Hepatocyte (in vitro differentiated cells): ENCODE measurements at regions not wholly inside any gene's neighbourhood (a gene's known extent, or its start where the extent isn't known, plus 50 kb on each side); places are given as distances from the start of the nearest gene placed in this dataset.

ENCODE experiments used
- DNase-seq: peaks from one replicate; pipeline ENCODE4 v3.0.0-alpha.2; 2016; ENCODE audit warnings: low spot score
- H2AFZ ChIP-seq: fragments of 200-600 bp; sonication (generic); 2 replicates; pipeline ENCODE4 v1.6.0; 2016; ENCODE audit warnings: antibody characterized with exemption, mild to moderate bottlenecking
- H3K27ac ChIP-seq: fragments of 200-600 bp; sonication (generic); 2 replicates; pipeline ENCODE4 v1.5.1; 2016; ENCODE audit warnings: mild to moderate bottlenecking
- H3K27me3 ChIP-seq: fragments of 200-600 bp; sonication (generic); 2 replicates; pipeline ENCODE4 v1.6.1; 2016
- H3K36me3 ChIP-seq: fragments of 200-600 bp; sonication (generic); replicated peaks from 2 replicates; pipeline ENCODE4 v1.5.1; 2016; ENCODE audit warnings: low read depth; ENCODE audit not compliant: insufficient read depth
- H3K4me1 ChIP-seq: fragments of 200-600 bp; sonication (generic); 2 replicates; pipeline ENCODE4 v1.5.1; 2016; ENCODE audit warnings: mild to moderate bottlenecking, moderate library complexity; ENCODE audit not compliant: insufficient read depth
- H3K4me2 ChIP-seq: fragments of 200-600 bp; sonication (generic); 2 replicates; pipeline ENCODE4 v1.6.0; 2016
- H3K4me3 ChIP-seq: fragments of 200-600 bp; sonication (generic); 2 replicates; pipeline ENCODE4 v1.5.1; 2016; ENCODE audit warnings: mild to moderate bottlenecking
- H3K79me2 ChIP-seq: fragments of 200-600 bp; sonication (generic); 2 replicates; pipeline ENCODE4 v1.6.0; 2017; ENCODE audit warnings: mild to moderate bottlenecking
- H3K9me2 ChIP-seq: fragments of 200-600 bp; sonication (generic); replicated peaks from 2 replicates; pipeline ENCODE4 v1.6.0; 2017; ENCODE audit warnings: mild to moderate bottlenecking; ENCODE audit not compliant: insufficient read depth
- H3K9me3 ChIP-seq: fragments of 200-600 bp; sonication (generic); 2 replicates; pipeline ENCODE4 v1.5.1; 2016; ENCODE audit warnings: low read depth, mild to moderate bottlenecking
- H4K20me1 ChIP-seq: fragments of 200-600 bp; sonication (generic); 2 replicates; pipeline ENCODE4 v1.6.0; 2016; ENCODE audit warnings: mild to moderate bottlenecking; ENCODE audit not compliant: insufficient read depth, poor library complexity, severe bottlenecking
- CTCF ChIP-seq: fragments of 200-600 bp; sonication (generic); IDR thresholded peaks from 2 replicates; pipeline ENCODE4 v1.5.1; 2016; ENCODE audit warnings: antibody characterized with exemption, mild to moderate bottlenecking; ENCODE audit not compliant: poor library complexity
- EZH2 ChIP-seq: fragments of 200-600 bp; sonication (generic); IDR thresholded peaks from 2 replicates; pipeline ENCODE4 v1.6.1; 2016; ENCODE audit warnings: antibody characterized with exemption, mild to moderate bottlenecking, borderline replicate concordance
- EZH2phosphoT487 ChIP-seq: fragments of 200-600 bp; sonication (generic); IDR thresholded peaks from one replicate; pipeline ENCODE4 v1.6.1; 2018; ENCODE audit warnings: antibody characterized with exemption, mild to moderate bottlenecking, low read depth, moderate library complexity; ENCODE audit not compliant: unreplicated experiment, severe bottlenecking
- WGBS: methylation state at CpG from one replicate; pipeline ENCODE4 v1.1.6; 2016; ENCODE audit warnings: low lambda C conversion rate; ENCODE audit errors: missing lambda C conversion rate; 5-methylcytosine and 5-hydroxymethylcytosine counted together

GRCh38 chr22:22976033-22976922 is 88.7 kb downstream of the IGLL5 start:
- DNase-seq: no peak

GRCh38 chr22:22977479-22978200 is 90.0 kb downstream of the IGLL5 start:
- no peaks in the 10 kb centered on the region for H3K4me1 ChIP-seq
- H3K9me2 ChIP-seq: no peaks in the 10 kb centered on the region
- no peak overlapping the region for H3K27ac ChIP-seq
- no peak overlapping the region for H2AFZ ChIP-seq
- H4K20me1 ChIP-seq: no peaks in the 10 kb centered on the region
- H3K36me3 ChIP-seq: no peaks in the 10 kb centered on the region
- no peak for TF ChIP-seq CTCF
- no peak for TF ChIP-seq EZH2phosphoT487
- TF ChIP-seq EZH2: no peak
- WGBS: 66% methylated on average over 2 of the region's 2 CpGs
- no peak overlapping the region for H3K4me2 ChIP-seq
- no peaks in the 10 kb centered on the region for H3K79me2 ChIP-seq
- H3K27me3 ChIP-seq: no peaks in the 10 kb centered on the region
- DNase-seq: no peak
- H3K4me3 ChIP-seq: no peak overlapping the region
- peaks cover 5% of the 10 kb centered on the region for H3K9me3 ChIP-seq

More at GRCh38 chr22:22976033-22976922, 88.7 kb downstream of the IGLL5 start:
- no peak overlapping the region for H2AFZ ChIP-seq
- H4K20me1 ChIP-seq: no peaks in the 10 kb centered on the region
- no peaks in the 10 kb centered on the region for H3K9me2 ChIP-seq
- H3K9me3 ChIP-seq: peaks cover 5% of the 10 kb centered on the region
- no peak for TF ChIP-seq CTCF
- TF ChIP-seq EZH2: no peak
- no peak for TF ChIP-seq EZH2phosphoT487
- H3K4me2 ChIP-seq: no peak overlapping the region
- no peaks in the 10 kb centered on the region for H3K79me2 ChIP-seq
- H3K4me1 ChIP-seq: no peaks in the 10 kb centered on the region
- H3K27ac ChIP-seq: no peak overlapping the region
- H3K4me3 ChIP-seq: no peak overlapping the region
- H3K27me3 ChIP-seq: no peaks in the 10 kb centered on the region
- no peaks in the 10 kb centered on the region for H3K36me3 ChIP-seq
- WGBS: 77% methylated on average over 9 of the region's 9 CpGs

- DNase-seq: no peak
Measured at GRCh38 chr22:22978637-22979036, 91.0 kb downstream of the IGLL5 start.

More at GRCh38 chr22:22978637-22979036, 91.0 kb downstream of the IGLL5 start:
- H3K27me3 ChIP-seq: no peaks in the 10 kb centered on the region
- H3K36me3 ChIP-seq: no peaks in the 10 kb centered on the region
- no peaks in the 10 kb centered on the region for H4K20me1 ChIP-seq
- no peak overlapping the region for H3K27ac ChIP-seq
- TF ChIP-seq EZH2 (no peak), EZH2phosphoT487 (no peak), CTCF (no peak)
- H3K9me3 ChIP-seq: peaks cover 5% of the 10 kb centered on the region
- H3K9me2 ChIP-seq: no peaks in the 10 kb centered on the region
- no peaks in the 10 kb centered on the region for H3K4me1 ChIP-seq
- H3K4me3 ChIP-seq: no peak overlapping the region
- H3K4me2 ChIP-seq: no peak overlapping the region
- no peak overlapping the region for H2AFZ ChIP-seq
- no peaks in the 10 kb centered on the region for H3K79me2 ChIP-seq
